Osteoblast (primary cell): ENCODE measurements at regions not wholly inside any gene's neighbourhood (a gene's known extent, or its start where the extent isn't known, plus 50 kb on each side); places are given as distances from the start of the nearest gene placed in this dataset.

Experiments
- DNase-seq: peaks from one replicate; pipeline ENCODE4 v3.0.0; 2011; ENCODE audit warnings: low spot score, mixed read lengths; ENCODE audit not compliant: insufficient read length; ENCODE audit errors: missing footprints
- H2AFZ ChIP-seq: 2 replicates; pipeline ENCODE4 v1.6.0; 2011; ENCODE audit warnings: mild to moderate bottlenecking, low read length
- H3K27ac ChIP-seq: 2 replicates; pipeline ENCODE4 v1.5.1; 2011; ENCODE audit warnings: mild to moderate bottlenecking, low read depth, low read length, moderate library complexity
- H3K27me3 ChIP-seq: 2 replicates; pipeline ENCODE4 v1.6.0; 2012; ENCODE audit warnings: mild to moderate bottlenecking, control low read depth, inconsistent platforms, low read length, moderate library complexity; ENCODE audit not compliant: insufficient read depth
- H3K36me3 ChIP-seq: 2 replicates; pipeline ENCODE4 v1.5.1; 2011; ENCODE audit warnings: mild to moderate bottlenecking, low read length, control low read depth, moderate library complexity; ENCODE audit not compliant: insufficient read depth
- H3K4me1 ChIP-seq: 2 replicates; pipeline ENCODE4 v1.5.1; 2011; ENCODE audit warnings: mild to moderate bottlenecking, low read length, control low read depth, moderate library complexity; ENCODE audit not compliant: insufficient read depth
- H3K4me2 ChIP-seq: 2 replicates; pipeline ENCODE4 v1.6.0; 2011; ENCODE audit warnings: mild to moderate bottlenecking, low read length; ENCODE audit not compliant: insufficient read depth
- H3K4me3 ChIP-seq: fragments of 200-600 bp; sonication (generic); 3 replicates; pipeline ENCODE4 v1.5.1; 2012; ENCODE audit warnings: mild to moderate bottlenecking, low read length, inconsistent platforms; ENCODE audit not compliant: insufficient read depth
- H3K79me2 ChIP-seq: 2 replicates; pipeline ENCODE4 v1.6.0; 2012; ENCODE audit warnings: mild to moderate bottlenecking, low read length, control low read depth, inconsistent platforms; ENCODE audit not compliant: insufficient read depth
- H3K9me3 ChIP-seq: 2 replicates; pipeline ENCODE4 v1.5.1; 2011; ENCODE audit warnings: low read depth, low read length, control low read depth
- H4K20me1 ChIP-seq: 2 replicates; pipeline ENCODE4 v1.6.0; 2012; ENCODE audit warnings: mild to moderate bottlenecking, low read length, control low read depth; ENCODE audit not compliant: insufficient read depth
- CTCF ChIP-seq: IDR thresholded peaks from 2 replicates; pipeline ENCODE4 v1.5.1; 2011; ENCODE audit warnings: mild to moderate bottlenecking, low read depth, low read length, moderate library complexity; ENCODE audit errors: extremely low read depth

GRCh38 chr2:137729305-137729704, 235.0 kb upstream of the HNMT start:
- H4K20me1 ChIP-seq = no peaks in the 10 kb centered on the region
- H3K4me3 ChIP-seq = no peak overlapping the region
- no peak for DNase-seq
- H3K79me2 ChIP-seq = no peaks in the 10 kb centered on the region
- no peaks in the 10 kb centered on the region for H3K36me3 ChIP-seq
- H3K27ac ChIP-seq = no peak overlapping the region
- H2AFZ ChIP-seq = no peak overlapping the region
- no peak for TF ChIP-seq CTCF
- H3K4me2 ChIP-seq = no peak overlapping the region
- H3K9me3 ChIP-seq = peaks cover 3% of the 10 kb centered on the region
- H3K4me1 ChIP-seq = no peaks in the 10 kb centered on the region
- H3K27me3 ChIP-seq = no peaks in the 10 kb centered on the region

GRCh38 chr2:137737559-137737958, 226.7 kb upstream of the HNMT start:
- no peak overlapping the region for H3K27ac ChIP-seq
- H4K20me1 ChIP-seq = no peaks in the 10 kb centered on the region
- H2AFZ ChIP-seq = no peak overlapping the region
- H3K4me2 ChIP-seq = no peak overlapping the region
- DNase-seq = no peak
- H3K79me2 ChIP-seq = no peaks in the 10 kb centered on the region
- no peaks in the 10 kb centered on the region for H3K36me3 ChIP-seq
- H3K27me3 ChIP-seq = no peaks in the 10 kb centered on the region
- H3K9me3 ChIP-seq = no peaks in the 10 kb centered on the region
- no peak for TF ChIP-seq CTCF
- H3K4me1 ChIP-seq = no peaks in the 10 kb centered on the region
- no peak overlapping the region for H3K4me3 ChIP-seq

- DNase-seq = no peak
- Histone ChIP-seq H3K4me2 (no peak overlapping the region), H3K79me2 (no peaks in the 10 kb centered on the region), H3K4me3 (no peak overlapping the region), H3K9me3 (no peaks in the 10 kb centered on the region), H3K27ac (no peak overlapping the region), H2AFZ (no peak overlapping the region), H4K20me1 (no peaks in the 10 kb centered on the region), H3K27me3 (no peaks in the 10 kb centered on the region), H3K4me1 (no peaks in the 10 kb centered on the region), H3K36me3 (no peaks in the 10 kb centered on the region)
- TF ChIP-seq CTCF = no peak
These were observed 222.4 kb upstream of the HNMT start for GRCh38 chr2:137741784-137742362.

- H3K9me3 ChIP-seq = peaks cover 2% of the 10 kb centered on the region
These were observed 216.8 kb upstream of the HNMT start for GRCh38 chr2:137747509-137747908.

More at GRCh38 chr2:137747509-137747908, 216.8 kb upstream of the HNMT start:
- Histone ChIP-seq H3K27ac (no peak overlapping the region), H4K20me1 (no peaks in the 10 kb centered on the region), H3K4me3 (no peak overlapping the region), H3K27me3 (no peaks in the 10 kb centered on the region), H3K4me2 (no peak overlapping the region), H3K4me1 (no peaks in the 10 kb centered on the region), H3K79me2 (no peaks in the 10 kb centered on the region), H3K36me3 (no peaks in the 10 kb centered on the region), H2AFZ (no peak overlapping the region)
- TF ChIP-seq CTCF = no peak
- no peak for DNase-seq
